Superior temporal gyrus (tissue), 1 donor: ENCODE measurements at regions not wholly inside any gene's neighbourhood (a gene's known extent, or its start where the extent isn't known, plus 50 kb on each side); places are given as distances from the start of the nearest gene placed in this dataset.

Experiments used
- DNase-seq: peaks from one replicate; pipeline ENCODE4 v3.0.0-alpha.2; 2016; ENCODE audit errors: extremely low spot score

DNA sequence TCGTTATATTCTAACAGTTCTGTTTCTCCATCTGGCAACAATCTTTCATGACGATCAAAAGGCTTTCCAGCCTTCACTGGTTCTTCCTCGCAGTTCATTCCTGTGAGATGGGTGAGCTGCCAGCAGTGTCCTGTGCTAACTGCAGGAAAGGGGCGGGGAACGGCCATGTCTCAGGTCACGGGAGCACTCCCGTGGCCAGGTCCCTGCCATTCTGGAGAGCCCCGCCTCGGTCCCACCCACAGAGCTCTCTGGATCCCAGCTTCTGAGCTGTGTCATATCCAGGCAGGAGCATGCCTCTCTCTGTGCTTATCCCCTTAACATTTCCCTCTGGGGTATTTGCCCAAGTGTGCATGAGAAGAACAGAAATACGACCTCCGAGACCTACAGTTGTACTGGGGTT, 297.8 kb upstream of the IRX2 start:
- DNase-seq: no peak

DNA sequence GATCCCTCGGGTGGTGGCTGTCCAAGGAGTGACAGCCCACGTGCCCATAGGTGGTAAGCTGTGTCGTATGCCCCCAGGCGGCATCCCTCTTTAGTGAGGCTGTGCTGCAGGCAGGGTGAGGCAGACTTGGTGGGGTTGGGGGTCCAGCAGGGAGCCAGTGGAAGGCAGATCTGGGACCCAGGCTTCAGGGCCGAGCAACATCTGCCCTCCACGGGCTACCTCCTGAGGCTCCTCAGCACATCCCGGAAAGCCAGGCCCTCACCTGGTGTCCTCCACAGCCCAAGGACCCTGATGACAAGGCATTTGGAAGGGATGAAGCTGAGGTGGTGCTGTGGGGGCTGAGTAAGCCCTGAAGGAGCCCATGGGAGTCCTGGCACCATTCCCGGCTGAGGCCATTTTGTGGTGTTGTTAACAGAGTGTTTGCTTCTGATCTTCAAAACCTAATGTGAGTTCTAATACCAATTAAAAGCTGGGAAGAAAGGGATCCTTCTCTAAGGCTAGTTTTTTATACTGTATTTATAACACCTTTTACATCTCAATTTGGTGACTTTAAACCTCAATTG, 295.8 kb upstream of the IRX2 start:
- no peak for DNase-seq

DNA sequence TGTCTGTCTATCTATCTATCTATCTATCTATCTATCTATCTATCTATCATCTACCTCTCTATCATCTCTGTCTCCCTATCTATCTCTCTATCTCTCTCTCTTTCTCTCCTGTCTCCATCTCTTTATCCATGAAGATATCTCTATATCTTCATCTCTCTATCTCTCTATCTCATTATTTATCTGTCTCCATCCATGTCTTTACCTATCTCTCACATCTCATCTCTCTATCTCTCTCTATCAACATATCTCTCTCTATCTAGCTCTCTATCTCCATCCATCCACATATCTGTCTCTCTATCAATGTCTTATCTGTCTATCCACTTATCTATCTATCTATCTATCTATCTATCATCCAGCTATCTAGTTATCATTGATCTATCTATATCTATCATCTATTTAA, 292.1 kb upstream of the IRX2 start:
- no peak for DNase-seq

DNA sequence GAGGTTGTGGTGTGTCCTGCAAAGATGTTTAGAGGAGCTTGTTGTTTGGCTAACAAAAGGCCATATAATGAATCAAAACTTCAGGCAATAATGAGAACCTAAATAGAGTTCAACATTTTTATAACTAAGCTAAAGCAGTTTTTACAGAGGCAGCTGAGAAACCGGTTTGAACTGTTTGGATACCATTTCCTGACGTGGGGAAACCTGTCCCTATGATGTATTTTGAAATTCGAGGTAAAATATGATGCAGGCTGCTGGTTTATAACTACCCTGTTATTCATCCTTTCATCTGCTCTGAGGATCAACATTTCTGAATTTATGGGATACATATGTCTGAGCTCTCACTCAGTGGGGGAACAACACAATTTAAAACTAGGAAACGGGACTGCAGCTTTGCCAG, 289.5 kb upstream of the IRX2 start:
- DNase-seq: no peak

DNA sequence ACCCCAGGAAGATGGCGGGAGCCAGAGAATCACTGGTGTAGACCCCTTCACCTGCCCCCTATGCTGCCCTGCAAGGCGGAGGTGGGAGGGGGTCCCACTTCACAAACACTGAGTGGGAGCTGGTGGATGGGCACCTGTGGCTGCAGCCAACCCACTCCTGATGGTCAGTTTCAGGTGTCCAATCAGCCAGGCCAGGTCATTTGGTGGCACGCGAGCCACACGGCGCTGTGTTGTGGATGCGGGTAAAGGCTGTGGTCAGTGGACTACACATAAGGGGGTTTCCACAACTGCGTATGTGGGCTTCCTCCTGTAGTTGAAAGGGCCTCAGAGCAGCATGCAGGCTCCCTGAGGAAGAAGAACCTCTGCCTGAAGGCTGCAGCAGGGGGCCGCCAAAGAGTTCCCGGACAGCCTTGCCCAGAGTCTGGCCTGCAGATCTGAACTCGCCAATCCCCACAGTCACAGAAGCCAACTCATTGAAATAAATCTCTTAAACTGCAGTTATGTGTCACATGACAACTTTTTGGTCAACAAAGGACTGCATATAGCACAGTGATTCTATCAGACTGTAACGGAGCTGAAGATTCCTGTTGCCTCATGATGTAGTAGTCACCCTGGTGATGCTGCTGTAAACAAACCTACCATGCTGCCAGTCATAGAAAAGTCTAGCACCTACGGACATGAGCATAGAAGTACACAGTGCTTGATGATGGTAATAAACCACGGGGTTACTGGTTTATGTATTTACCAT, 284.7 kb upstream of the IRX2 start:
- no peak for DNase-seq

DNA sequence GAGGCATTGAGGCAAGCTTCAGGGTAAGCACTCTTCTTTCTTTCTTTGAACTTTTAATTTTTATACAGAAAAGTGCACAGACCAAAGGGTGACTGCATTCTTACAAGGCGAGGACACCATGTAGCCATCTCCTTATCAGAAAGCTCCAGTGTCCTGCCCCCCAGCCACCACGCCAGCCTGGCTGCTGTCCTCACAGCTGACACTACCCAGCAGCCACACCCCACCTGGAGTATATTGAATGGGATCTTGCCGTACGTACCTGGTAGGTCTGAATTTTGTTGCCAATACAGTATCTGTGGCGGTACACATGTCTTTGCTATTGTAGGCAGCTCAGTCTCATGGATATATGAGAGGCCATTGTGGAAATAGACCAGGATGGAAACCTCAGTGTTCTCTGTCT, 284.0 kb upstream of the IRX2 start:
- no peak for DNase-seq

DNA sequence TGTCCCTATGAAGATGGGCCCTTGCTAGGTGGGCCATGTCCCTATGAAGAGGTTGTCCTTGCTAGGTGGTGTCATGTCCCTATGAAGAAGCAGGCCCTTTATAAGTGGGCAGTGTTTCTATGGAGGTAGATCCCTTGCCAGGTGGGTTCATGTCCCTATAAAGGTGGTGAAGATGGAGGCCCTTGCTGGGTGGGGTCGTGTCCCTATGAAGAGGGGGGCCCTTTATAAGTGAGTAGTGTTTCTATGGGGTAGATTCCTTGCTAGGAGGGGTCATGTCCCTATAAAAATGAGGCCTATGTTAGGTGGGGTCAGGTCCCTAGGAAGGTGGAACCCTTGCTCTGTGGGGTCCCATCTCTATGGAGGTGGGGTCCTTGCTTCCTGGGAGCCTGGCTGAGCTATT, 283.4 kb upstream of the IRX2 start:
- no peak for DNase-seq

DNA sequence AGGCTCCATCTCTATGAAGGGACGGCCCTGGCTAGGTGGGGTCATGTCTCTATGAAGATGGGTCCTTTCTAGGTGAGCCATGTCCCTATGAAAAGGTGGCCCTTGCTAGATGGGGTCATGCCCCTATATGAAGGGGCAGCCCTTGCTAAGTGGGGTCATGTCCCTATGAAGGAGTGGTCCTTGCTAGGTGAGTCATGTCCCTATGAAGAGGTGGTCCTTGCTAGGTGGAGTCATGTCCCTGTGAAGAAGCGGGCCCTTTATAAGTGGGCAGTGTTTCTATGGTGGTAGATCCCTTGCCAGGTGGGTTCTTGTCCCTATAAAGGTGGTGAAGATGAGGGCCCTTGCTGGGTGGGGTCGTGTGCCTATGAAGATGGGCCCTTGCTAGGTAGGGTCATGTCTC, 283.0 kb upstream of the IRX2 start:
- DNase-seq: no peak

DNA sequence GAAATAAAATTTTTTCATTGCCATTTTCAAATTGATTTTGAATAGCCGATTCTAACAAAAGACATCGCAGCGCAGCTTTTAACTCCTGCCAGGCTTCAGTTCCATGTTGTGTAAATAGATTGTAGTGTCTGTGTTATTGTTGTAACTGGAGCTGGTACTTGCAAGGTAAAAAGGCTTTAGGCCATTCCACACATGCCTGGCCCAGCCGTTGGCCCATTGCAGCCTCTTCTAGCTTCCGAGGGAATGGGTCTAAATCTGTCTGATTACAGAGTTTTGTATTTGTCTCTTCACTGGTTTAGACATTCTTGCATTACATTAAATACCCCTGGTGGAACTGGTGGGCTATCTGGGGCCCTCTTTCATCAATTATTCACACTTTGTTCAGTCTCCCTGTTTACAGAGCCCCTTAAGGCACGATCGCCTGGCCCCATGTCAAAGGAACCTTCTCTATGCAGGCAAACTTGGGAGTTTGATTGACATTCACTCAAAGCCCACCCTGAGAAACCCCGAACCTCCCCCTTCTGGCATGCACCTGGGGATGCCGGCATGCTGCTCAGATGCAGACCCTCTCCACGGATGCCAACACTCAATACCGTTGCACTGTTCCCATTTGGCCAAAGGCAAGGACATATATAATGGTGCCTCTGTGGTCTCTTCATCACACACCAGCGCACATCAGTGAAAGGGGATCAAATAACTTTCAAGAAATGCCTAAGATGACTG, 281.7 kb upstream of the IRX2 start:
- DNase-seq: no peak

DNA sequence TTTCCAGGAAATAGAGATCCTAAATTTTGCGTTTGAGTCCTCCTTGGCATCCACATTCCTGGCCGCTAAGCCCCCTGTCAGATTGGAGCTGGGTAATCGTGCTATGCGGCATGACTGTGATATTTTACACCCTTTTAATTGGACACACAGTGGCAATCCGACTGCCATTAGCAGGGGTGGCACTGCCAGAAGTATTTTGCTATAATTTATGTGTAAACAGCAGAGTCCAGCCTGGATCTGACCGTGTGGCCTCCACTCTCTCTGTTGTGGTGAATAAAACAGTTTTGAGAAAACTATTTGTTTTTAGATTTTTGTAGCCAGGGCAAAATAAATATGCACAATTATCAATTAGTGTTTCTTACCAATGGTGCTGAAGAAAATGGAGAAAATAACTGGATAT, 281.0 kb upstream of the IRX2 start:
- no peak for DNase-seq

DNA sequence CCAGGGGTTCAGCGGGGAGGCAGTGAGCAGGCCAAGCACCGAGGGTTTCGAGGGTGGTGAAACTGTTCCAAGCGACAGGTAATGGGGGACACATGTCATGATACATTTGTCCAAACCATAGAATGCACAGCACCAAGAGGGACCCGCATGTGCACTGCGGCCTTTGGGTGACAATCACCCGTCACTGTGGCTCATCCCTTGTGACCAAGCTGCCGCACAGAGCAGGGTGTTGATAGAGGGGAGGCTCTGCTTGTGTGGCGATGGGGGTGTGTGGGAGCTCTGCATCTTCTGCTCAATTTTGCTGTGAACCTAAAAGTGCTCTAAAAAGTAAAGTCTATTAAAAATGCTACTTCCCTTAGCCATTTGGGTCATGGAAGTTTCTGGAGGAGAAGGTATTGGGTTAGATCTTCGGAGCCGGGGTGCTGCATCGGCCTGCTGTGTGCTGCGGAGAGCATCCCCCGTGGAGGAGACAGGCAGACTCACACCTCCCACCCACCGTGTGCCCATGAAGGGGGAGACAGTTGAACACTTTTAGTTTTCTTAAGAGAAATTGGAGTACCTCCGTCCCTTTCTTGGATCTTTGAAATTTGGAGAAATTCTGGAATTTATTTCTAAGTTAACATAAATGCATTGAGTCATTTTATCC, 280.4 kb upstream of the IRX2 start:
- no peak for DNase-seq

DNA sequence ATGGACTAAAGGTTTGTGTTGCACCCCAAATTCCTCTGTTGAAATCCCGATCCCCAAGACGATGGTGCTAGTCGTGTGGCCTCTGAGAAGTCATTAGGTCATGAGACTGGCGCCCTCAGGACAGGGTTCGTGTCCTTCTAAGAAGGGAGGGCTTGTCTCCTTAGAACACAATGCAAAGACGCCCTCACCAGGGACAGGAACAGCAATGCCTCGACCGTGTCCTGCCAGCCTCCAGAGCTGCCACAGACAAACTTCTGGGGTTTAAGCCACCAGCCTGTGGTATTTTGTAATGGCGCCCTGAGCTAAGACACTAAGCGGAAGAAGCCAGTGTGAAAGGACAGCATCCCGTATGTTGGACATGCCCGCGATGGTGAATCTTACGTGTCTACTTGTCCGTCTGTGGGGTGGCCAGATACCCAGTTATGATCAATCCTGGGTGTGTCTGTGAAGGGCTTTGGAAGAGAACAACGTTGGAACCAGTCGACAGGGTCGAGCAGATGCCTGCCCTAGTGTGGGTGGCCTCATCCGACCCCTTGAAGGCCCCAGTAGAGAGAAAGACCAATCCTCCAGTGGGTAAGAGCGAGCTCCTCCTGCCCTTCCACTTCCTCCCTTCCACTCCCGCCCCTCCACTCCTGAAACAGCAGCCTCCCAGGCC, 279.2 kb upstream of the IRX2 start:
- DNase-seq: no peak

DNA sequence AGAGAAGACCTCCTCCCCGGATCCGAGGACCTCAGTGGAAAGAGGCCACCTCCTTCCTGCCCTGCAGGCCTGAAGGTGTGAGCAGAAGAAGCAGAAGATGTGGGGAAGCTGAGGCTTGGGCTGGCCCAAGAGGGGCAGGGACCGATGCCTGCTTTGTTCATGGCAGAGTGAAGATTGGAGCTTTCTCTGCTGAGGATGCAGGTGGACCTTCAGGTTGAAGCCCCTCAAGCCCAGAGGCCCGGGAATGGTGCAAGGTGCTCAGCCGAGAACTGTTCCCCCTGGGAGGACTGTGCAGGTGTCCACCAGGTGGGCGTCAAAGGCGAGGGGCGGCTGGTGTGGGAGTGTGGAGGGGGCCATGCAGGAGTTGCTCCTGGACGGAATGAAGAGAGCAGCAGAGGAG, 277.9 kb upstream of the IRX2 start:
- DNase-seq: no peak

DNA sequence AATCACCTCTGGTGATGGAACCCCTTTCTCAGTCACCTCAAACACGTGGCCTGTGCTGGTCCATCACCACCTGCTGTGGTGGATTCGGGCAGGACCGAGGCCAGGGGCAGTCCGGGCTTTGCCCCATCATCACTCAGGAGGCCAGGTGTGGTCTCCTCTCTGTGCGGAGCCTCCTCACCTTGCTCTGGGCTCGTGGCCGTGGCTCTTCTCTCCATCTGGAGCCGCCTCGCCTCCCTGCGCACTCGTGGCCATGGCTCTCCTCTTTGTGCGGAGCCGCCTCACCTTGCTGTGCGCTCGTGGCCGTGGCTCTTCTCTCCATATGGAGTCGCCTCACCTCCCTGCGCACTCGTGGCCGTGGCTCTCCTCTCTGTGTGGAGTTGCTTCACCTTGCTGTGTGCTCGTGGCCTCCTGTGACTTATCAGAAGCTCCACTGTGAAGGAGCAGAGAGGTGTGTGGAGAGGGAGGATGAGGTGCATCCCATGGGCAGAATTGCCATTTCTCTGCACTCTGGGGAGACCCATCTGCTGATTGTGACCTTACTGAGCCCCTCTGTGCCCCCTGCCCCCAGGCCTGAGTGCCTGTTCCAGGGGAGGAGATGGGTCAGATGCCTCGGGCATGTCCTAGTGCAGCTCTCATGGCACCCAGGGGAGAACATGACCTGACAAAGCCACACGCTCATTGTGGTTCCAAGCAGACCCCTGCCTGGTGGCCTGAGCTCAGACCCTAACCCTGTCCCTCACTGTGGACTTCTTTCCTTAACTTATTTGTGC, 276.6 kb upstream of the IRX2 start:
- DNase-seq: no peak

DNA sequence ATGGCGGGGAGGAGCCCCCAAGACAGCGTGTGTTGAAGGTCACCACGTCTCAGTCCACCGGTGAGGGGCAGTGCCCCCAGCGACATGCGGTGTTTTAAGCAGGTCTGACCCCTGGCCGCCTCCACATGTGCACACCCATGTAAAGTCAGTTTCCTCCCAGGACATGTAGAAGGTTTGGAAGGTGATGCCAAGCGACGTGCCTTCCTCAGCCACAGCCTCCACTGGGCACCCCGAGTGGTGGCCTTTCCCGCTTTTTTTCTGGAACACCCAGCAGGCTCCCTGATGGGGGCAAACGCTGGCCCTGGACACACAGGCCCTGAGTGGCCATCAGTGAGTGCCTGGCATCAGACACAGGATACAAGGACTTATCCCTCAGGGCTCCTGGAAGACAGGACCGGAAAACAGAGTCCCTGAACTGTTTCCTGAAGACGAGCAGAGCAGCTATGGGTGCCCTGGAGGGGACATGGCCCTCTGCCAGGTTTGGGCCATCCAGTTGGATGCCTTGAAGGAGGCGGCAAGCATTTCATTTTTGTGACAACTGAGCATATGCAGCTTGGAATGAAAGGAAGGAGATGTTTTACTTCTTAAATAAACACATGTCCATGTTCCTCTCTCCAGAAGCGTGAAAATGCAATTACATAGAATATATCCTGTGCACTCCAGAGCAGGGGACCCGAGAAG, 275.8 kb upstream of the IRX2 start:
- DNase-seq: no peak

DNA sequence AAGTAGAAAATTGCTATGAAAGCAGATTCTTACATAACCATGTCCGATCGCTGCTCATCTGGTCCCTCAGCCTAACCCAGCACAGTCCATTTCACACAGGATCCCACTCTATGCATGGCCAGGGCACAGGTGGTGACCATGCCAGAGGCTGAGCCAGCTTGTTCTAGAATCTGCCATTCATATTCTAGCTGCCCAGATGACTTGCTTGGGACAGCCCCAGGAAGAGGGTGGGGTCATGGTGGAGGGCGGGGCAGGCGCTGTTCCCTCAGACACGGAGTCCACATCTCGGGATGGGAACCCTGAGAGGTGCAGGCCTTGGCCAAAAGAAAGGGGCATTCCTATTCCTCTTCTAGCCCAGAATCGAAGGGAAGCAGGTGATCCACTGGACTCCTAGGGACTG, 275.2 kb upstream of the IRX2 start:
- DNase-seq: no peak

DNA sequence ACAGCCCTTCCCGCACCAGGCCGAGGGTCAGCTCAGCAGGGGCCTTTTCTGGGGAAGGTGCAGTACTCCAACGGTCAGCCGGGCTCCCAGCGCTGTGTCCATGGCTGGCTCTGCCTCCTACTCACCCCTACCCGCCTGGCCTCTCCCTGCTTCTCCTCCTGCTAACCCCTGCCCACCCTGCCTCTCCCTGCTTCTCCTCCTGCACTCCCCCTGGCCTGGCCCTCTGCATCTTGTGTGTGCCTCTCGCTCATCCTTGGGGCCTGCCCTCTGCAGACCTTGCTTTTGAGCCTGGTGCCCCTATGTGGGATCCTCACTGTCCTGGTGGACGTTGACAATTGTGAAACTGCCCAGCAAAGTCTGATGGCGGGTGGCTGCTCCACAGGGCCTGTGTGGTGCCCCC, 274.6 kb upstream of the IRX2 start:
- DNase-seq: no peak

DNA sequence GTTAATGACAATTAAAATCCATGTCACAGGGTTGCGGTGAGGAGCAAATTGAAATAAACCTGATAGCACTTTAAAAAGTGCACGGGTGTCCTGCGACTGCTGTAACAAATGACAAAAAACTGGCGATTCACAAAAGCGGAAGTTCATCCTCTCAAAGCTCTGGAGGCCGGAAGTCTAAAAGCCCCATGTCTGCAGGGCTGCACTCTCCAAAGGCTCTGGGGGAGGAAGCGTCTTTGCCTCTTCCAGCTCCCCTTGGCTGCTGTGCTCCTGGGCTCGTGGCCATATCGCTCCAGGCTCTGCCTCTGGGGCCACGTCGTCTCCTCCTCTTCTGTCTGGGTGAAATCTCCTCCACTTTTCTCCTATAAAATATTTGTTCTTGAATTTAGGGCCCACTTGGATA, 273.9 kb upstream of the IRX2 start:
- DNase-seq: no peak

DNA sequence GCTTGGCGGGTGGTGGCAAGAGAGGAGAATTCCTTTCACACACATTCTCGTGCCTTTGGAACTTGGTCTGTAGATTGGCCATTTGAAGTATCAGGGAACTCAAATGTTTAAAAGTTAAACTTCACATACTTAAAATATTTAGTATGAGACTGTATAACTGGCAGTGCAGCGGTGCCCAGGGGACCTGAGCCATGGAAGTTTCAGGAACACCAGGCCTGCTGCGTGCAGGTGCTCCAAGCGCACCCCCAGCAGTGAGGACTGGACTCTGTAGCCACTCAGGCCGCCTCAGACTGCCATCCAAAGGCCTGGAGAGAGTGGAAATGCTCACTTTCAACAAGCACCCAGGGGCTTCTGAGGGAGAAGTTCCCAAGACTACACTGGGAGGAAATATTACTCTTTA, 273.5 kb upstream of the IRX2 start:
- no peak for DNase-seq

DNA sequence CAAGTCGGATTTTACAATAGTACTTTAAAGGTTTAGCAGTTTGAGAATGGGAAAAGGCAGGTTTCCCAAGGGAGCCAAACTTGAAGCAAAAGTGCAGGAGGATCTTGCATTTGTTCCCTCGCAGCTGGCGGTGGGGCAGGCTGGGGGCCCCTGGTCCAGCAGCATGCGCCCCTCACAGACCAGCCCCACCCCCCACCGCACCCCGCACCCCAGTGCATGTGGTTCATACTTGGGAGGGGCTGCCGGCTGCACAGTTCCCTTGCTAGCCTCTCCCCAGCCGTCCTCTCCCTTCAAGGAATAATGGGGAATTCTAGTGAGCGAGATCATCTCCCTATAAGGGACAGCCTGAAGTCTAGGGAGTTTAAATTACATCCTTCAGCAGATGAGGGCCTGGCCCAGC, 273.1 kb upstream of the IRX2 start:
- DNase-seq: no peak

DNA sequence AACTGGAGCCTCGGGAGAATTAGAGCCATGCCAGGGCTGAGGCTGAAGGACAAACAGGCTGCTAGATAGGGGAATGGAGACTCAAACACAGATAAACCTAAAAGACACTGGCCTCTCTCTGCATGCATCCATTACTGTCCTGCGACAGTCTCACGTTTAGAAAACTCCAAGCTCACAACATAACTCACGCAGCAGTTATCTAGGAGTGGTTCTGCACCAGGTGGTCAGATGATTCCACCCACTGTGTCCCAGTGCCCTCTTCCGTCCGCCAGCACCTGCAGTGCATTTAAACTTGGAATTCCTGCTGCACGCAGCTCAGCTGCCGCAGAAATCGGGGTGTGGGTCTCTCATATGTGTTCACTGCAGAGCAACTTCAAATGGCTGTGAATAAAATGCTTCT, 272.6 kb upstream of the IRX2 start:
- DNase-seq: no peak
